ENCODE measurements at regions not wholly inside any gene's neighbourhood (a gene's known extent, or its start where the extent isn't known, plus 50 kb on each side); places are given as distances from the start of the nearest gene placed in this dataset.
"Not testable (repeated sequence)": the region's sequence is repeated elsewhere in the genome, so short reads cannot be mapped to it uniquely, and the experiment has no call there.

DNA sequence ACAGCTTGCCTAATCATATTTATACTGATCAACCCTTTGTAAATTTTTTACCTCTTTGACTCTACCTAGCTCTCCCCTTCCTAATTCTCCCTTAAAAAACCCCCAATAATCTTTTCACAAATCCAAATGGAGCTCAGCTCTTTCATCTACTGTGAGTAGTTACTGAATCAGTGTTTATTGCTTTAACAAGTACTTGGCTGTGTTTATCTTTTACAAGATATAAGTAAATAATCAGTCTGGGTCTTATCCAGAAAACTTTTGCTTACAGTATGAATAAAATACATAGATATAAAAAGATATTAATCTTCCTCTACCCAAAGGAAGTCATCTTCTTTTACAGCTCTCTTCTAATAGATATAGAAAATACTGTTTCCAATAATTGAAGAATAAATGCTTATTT is 366.4 kb downstream of the RAP2B start:
- Histone ChIP-seq H3K79me2 (no peaks in the 10 kb centered on the region), H3K36me3 (replicated peaks; ENCODE audit: insufficient read depth, low read depth) (no peaks in the 10 kb centered on the region), H3K27me3 (no peaks in the 10 kb centered on the region), H3K27ac (no peak overlapping the region), H3K9me3 (ENCODE audit: low read depth) (no peaks in the 10 kb centered on the region), H3K9me2 (replicated peaks; ENCODE audit: insufficient read depth) (no peaks in the 10 kb centered on the region), H3K4me3 (no peak overlapping the region), H3K4me2 (no peak overlapping the region), H2AFZ (no peak overlapping the region), H4K20me1 (ENCODE audit: insufficient read depth, poor library complexity, severe bottlenecking) (no peaks in the 10 kb centered on the region), H3K4me1 (ENCODE audit: insufficient read depth) (peaks cover 6% of the 10 kb centered on the region)
- DNase-seq (ENCODE audit: low spot score) = no peak
- no peak for TF ChIP-seq EZH2phosphoT487 (IDR thresholded peaks at IDR 0.05; ENCODE audit: low read depth, severe bottlenecking, unreplicated experiment)
- TF ChIP-seq, protein P1, sequence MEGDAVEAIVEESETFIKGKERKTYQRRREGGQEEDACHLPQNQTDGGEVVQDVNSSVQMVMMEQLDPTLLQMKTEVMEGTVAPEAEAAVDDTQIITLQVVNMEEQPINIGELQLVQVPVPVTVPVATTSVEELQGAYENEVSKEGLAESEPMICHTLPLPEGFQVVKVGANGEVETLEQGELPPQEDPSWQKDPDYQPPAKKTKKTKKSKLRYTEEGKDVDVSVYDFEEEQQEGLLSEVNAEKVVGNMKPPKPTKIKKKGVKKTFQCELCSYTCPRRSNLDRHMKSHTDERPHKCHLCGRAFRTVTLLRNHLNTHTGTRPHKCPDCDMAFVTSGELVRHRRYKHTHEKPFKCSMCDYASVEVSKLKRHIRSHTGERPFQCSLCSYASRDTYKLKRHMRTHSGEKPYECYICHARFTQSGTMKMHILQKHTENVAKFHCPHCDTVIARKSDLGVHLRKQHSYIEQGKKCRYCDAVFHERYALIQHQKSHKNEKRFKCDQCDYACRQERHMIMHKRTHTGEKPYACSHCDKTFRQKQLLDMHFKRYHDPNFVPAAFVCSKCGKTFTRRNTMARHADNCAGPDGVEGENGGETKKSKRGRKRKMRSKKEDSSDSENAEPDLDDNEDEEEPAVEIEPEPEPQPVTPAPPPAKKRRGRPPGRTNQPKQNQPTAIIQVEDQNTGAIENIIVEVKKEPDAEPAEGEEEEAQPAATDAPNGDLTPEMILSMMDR (IDR thresholded peaks at IDR 0.05; ENCODE audit: poor library complexity) = no peak
- no peak for TF ChIP-seq EZH2 (IDR thresholded peaks at IDR 0.05; ENCODE audit: borderline replicate concordance)

DNA sequence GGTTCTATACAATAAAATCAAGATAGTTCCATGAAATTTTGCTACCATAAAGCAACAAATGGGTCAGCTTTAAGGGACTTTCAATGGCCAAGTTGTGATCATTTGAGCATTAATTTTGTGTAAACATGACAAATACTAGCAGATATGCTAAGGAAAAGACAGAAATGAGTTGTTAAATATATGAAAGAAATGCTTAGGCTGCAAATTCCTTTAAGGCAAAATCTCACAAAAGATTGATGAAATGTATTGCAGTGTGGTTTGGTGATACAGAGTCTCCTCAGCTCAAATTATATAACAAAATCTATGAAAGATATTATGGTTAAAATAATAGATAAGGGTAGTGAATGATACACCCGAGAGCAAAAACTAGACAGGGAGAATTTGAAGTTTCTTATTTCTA is 377.2 kb downstream of the RAP2B start:
- H3K36me3 ChIP-seq (replicated peaks; ENCODE audit: insufficient read depth, low read depth) = no peaks in the 10 kb centered on the region

DNA sequence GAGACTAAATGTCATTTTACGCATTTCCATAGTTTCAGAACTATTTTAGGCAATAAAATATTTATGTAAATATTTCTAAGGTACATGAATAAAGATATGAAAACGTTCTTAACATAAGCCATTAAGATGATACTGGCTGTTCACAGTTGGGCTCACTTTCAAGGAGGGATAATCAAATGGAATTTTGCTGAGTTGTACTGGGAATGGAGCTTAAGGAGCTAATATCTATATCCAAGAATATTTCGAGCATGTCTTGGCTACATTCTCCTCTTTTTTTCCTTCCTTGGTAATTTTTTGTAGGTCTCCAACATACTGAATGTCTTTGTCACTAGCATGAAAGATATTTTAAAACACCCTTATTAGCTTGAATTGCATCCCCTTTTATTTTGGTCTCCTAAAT is 383.4 kb downstream of the RAP2B start:
- Histone ChIP-seq H3K79me2 (no peaks in the 10 kb centered on the region), H2AFZ (no peak overlapping the region), H3K4me2 (no peak overlapping the region), H3K9me3 (ENCODE audit: low read depth) (no peaks in the 10 kb centered on the region), H4K20me1 (ENCODE audit: insufficient read depth, poor library complexity, severe bottlenecking) (no peaks in the 10 kb centered on the region), H3K4me1 (ENCODE audit: insufficient read depth) (no peaks in the 10 kb centered on the region), H3K9me2 (replicated peaks; ENCODE audit: insufficient read depth) (no peaks in the 10 kb centered on the region), H3K27me3 (no peaks in the 10 kb centered on the region), H3K27ac (no peak overlapping the region), H3K4me3 (no peak overlapping the region), H3K36me3 (replicated peaks; ENCODE audit: insufficient read depth, low read depth) (no peaks in the 10 kb centered on the region)
- TF ChIP-seq, protein P1 (IDR thresholded peaks at IDR 0.05; ENCODE audit: poor library complexity) = no peak
- no peak for TF ChIP-seq EZH2phosphoT487 (IDR thresholded peaks at IDR 0.05; ENCODE audit: low read depth, severe bottlenecking, unreplicated experiment)
- DNase-seq (ENCODE audit: low spot score) = no peak
- 57% methylated on average over 3 of the region's 3 CpGs for WGBS (ENCODE audit: low lambda C conversion rate, missing lambda C conversion rate)

More for the DNA sequence above, 377.2 kb downstream of the RAP2B start:
- WGBS (ENCODE audit: low lambda C conversion rate, missing lambda C conversion rate) = 80% methylated on average over 1 of the region's 1 CpG
- Histone ChIP-seq H3K4me2 (no peak overlapping the region), H3K4me3 (no peak overlapping the region), H3K79me2 (no peaks in the 10 kb centered on the region), H3K27ac (no peak overlapping the region), H3K9me2 (replicated peaks; ENCODE audit: insufficient read depth) (no peaks in the 10 kb centered on the region), H2AFZ (no peak overlapping the region), H3K27me3 (no peaks in the 10 kb centered on the region), H3K4me1 (ENCODE audit: insufficient read depth) (no peaks in the 10 kb centered on the region), H4K20me1 (ENCODE audit: insufficient read depth, poor library complexity, severe bottlenecking) (no peaks in the 10 kb centered on the region), H3K9me3 (ENCODE audit: low read depth) (no peaks in the 10 kb centered on the region)
- TF ChIP-seq, protein P1 (IDR thresholded peaks at IDR 0.05; ENCODE audit: poor library complexity) = no peak
- TF ChIP-seq EZH2phosphoT487 (IDR thresholded peaks at IDR 0.05; ENCODE audit: low read depth, severe bottlenecking, unreplicated experiment) (no peak), EZH2 (IDR thresholded peaks at IDR 0.05; ENCODE audit: borderline replicate concordance) (no peak)
- no peak for DNase-seq (ENCODE audit: low spot score)

DNA sequence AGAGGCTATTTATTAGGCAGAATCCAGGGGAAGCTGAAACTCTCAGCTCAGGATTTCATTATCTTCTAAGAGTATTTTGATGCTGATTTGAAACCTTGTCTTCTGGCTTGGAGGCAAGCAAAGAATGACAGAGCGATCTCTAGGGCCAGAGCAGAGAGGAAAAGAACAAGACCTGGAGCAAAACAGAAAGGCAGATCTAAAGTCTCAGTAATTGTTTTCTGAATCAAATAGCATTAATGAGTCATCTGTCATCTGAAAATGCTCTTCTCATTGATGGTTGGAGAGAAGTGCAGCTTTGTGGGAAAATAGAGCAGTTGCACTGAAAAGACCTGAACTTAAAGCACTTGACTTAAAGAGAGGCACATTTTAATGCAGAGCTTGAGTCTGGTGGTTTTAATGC is 385.9 kb downstream of the RAP2B start:
- H3K4me1 ChIP-seq (ENCODE audit: insufficient read depth) = no peaks in the 10 kb centered on the region
- no peaks in the 10 kb centered on the region for H3K9me3 ChIP-seq (ENCODE audit: low read depth)
- no peak overlapping the region for H2AFZ ChIP-seq
- H3K27me3 ChIP-seq = no peaks in the 10 kb centered on the region
- H3K27ac ChIP-seq = no peak overlapping the region
- no peaks in the 10 kb centered on the region for H3K36me3 ChIP-seq (replicated peaks; ENCODE audit: insufficient read depth, low read depth)
- no peak overlapping the region for H3K4me2 ChIP-seq
- H3K4me3 ChIP-seq = no peak overlapping the region
- H4K20me1 ChIP-seq (ENCODE audit: insufficient read depth, poor library complexity, severe bottlenecking) = no peaks in the 10 kb centered on the region
- H3K79me2 ChIP-seq = no peaks in the 10 kb centered on the region
- TF ChIP-seq EZH2 (IDR thresholded peaks at IDR 0.05; ENCODE audit: borderline replicate concordance) = no peak
- TF ChIP-seq, protein P1 (IDR thresholded peaks at IDR 0.05; ENCODE audit: poor library complexity) = no peak
- no peak for TF ChIP-seq EZH2phosphoT487 (IDR thresholded peaks at IDR 0.05; ENCODE audit: low read depth, severe bottlenecking, unreplicated experiment)
- no peaks in the 10 kb centered on the region for H3K9me2 ChIP-seq (replicated peaks; ENCODE audit: insufficient read depth)
- 85% methylated on average over 1 of the region's 1 CpG for WGBS (ENCODE audit: low lambda C conversion rate, missing lambda C conversion rate)
- DNase-seq (ENCODE audit: low spot score) = no peak

DNA sequence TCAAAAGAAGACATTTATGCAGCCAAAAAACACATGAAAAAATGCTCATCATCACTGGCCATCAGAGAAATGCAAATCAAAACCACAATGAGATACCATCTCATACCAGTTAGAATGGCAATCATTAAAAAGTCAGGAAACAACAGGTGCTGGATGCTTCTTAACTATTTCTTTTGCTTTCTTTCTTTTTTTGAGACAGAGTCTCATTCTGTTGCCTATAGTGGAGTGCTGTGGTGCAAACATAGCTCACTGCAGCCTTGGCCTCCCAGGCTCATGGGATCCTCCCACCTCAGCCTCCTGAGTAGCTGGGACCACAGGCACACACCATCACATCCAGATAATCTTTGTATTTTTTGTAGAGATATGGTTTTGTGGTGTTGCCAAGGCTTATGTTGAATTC is 387.7 kb downstream of the RAP2B start:
- not testable (repeated sequence) for H4K20me1 ChIP-seq (ENCODE audit: insufficient read depth, poor library complexity, severe bottlenecking); H3K27me3 ChIP-seq; H3K4me2 ChIP-seq; H2AFZ ChIP-seq; H3K79me2 ChIP-seq; H3K4me1 ChIP-seq (ENCODE audit: insufficient read depth); H3K4me3 ChIP-seq; H3K36me3 ChIP-seq (replicated peaks; ENCODE audit: insufficient read depth, low read depth); H3K27ac ChIP-seq; H3K9me3 ChIP-seq (ENCODE audit: low read depth); H3K9me2 ChIP-seq (replicated peaks; ENCODE audit: insufficient read depth); DNase-seq (ENCODE audit: low spot score)
